HG03378 (cell line): ENCODE measurements at regions not wholly inside any gene's neighbourhood (a gene's known extent, or its start where the extent isn't known, plus 50 kb on each side); places are given as distances from the start of the nearest gene placed in this dataset.

Experiments used
- ATAC-seq: cut with Tn5 transposase; IDR thresholded peaks from one replicate; pipeline ENCODE4 v1.9.1; 2021; ENCODE audit warnings: mild to moderate bottlenecking, moderate library complexity; ENCODE audit not compliant: unreplicated experiment

DNA sequence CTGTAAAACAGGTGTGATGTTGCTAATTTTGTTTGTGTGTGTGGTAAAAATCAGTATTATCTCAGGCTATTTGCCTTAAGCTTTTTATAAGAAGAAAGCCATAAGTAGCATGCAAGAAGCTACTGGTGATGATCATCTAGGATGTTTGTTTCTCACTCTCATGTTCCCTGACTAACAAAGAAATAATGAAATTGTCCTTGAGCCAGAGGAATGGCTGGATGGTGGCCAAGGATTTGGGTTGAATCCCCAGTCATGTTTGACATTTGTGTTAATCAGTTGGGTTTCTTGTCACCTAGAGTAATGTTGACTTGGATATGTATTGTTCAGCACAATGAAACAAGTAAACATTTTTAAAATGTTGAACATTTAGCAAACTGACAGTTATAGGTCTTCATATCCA is 496.8 kb upstream of the ZEB2 start:
- no peak for ATAC-seq

GRCh38 chr2:145015561-145015960 is 495.6 kb upstream of the ZEB2 start:
- ATAC-seq = no peak

DNA sequence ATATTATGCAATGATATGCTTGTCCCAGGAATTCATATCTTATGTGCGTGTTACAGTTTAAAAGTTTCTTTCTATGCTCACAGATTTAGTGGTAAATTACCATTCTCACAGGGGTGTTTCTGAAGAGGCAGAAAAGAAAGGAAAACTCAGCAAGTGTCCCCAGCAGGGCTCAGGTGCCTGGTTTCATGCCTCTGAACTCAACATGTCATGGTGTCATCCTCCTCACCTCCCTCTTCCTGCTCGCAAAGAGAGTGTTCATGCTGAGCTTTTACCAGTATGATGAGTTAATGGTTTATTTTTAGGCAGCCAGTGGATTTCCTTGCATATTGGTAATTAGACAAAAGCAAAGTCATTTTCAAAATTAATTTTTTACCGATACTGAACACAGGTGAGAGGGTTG is 492.9 kb upstream of the ZEB2 start:
- no peak for ATAC-seq

- ATAC-seq = no peak
These were observed 492.3 kb upstream of the ZEB2 start for GRCh38 chr2:145012214-145012670.

GRCh38 chr2:145010635-145011034 is 490.7 kb upstream of the ZEB2 start:
- no peak for ATAC-seq

DNA sequence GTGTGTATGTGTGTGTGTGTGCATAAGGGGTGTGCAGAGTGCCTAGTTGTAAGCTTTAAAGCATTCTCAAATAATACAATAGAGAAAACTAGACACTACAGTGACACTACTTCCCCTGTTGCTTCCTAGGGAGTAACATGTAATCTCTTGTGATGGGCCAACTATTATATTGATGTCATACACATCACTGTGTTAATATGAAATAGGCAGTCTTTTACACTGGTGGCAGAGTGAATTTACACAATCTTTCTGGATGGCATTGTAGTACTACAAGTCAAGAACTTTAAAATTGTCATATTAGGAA is 488.0 kb upstream of the ZEB2 start:
- ATAC-seq = no peak

GRCh38 chr2:145007093-145007959 is 487.4 kb upstream of the ZEB2 start:
- ATAC-seq = no peak

- no peak for ATAC-seq
These were observed 482.7 kb upstream of the ZEB2 start for GRCh38 chr2:145002624-145003023.

DNA sequence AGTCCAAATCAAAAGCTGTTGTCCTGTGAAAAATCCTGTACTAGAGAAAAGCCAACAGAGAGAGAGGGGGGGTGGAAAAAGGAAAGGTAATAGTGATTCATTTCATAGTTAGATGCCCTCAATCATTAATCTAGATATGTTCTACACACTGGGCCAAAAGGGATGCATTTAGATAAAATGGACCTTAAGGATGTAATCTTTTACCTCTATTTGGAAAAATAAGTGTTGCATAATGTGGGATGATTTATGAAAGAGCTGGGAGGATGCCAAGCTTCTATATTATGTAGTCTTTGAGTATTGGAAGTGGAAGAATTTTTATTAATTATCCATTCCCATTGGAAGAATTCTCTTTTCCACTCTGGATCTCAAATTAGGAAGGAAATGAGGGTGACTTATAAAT is 480.5 kb upstream of the ZEB2 start:
- no peak for ATAC-seq

DNA sequence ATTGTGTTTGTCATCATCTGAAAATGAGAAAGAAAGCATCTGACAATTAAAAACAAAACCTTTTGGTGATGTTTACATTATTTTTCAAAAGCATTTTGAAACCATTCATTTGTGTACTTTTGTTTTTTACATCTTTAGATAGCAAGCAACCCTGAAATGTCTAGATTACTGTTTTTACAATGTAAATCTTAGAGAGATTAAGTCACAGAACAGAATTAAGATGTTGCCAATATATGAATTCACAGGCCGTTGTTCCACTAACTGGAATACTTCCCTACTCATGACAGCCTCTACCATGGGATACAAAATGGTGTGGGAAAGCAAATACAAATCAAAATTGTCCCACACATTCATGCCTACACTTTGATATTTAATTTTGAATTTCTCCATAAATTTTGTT is 480.0 kb upstream of the ZEB2 start:
- no peak for ATAC-seq

DNA sequence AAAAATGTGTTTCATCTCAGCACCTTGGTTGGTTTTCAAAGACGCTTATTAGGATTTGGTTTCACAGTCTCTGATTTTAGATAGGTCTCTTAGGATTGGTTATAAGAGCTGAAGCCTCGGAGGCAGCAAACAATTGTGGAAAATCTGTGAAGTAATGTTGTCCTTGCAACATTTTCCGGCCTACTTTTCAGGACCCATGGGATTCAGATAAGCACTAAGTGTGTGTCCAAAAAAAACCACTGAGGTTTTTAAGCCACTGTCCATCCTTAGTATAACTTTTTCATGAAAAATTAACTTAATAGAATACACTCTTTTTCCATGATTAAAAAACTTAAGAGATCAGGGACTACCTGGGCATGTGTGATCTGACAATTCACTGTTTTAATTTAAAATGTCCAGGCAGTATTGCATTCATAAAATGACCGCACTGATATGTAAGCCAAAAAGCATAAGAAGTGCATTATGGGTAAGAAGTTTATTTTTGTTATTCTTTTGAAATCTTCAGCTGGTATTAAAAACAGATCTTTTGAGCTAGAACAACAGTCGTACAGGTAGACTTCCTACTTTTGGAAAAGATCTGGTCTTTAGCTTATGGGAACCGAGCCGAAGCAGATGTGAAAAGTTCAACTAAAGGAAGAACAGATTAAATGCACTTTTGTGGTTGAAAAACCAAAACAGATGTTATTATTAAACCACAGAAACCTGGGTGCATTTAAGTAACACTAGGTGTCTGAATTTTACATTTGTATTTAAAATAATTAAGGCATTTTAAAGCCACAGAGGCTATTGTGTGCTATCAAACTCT is 479.4 kb upstream of the ZEB2 start:
- no peak for ATAC-seq

GRCh38 chr2:144998435-144998834 is 478.5 kb upstream of the ZEB2 start:
- no peak for ATAC-seq

DNA sequence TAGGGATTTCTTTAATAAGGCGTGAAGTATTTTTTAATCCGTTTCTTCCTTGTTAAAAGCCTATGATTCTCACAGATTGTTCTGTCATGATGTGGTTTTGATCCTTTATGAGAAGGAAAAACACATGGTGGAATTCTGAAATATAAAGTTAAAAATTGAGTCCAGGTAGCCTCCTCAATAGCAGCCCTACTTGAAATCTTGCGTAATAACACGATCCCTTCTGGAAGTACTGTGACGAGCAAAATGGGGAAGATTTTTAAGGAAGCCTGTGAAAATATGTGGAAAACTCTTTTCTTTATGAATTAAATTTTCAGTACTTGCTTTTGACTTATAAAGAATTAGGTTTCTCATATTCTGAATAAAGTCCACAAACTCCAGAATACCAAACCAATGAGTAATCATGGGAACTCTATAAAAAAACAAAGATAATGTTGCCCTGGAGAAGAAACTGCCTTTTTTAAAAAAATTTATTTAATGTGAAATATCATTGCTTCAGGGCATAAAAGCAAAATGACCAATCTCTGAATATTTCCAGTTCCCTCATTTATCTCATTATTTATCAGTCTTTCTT is 476.4 kb upstream of the ZEB2 start:
- no peak for ATAC-seq

GRCh38 chr2:144995482-144995881 is 475.6 kb upstream of the ZEB2 start:
- ATAC-seq = no peak

DNA sequence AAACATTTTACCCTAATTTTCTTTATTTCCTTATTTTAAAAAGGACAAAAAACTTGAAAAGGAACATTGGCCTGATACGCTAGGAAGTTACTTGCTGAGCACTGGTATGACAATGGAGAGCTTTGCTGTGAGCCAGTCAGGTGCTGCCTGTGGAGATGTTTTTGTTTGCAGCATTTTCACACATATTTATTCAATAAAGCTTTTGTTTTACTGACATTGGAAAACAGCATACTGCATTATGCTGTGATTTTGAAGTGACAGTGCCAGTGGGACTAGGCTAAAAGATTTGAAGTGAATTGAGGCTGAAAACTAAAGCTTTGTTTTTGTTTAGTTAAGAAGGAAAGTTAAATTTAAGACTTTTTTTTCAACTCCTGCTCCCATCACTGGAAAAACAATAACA is 470.7 kb upstream of the ZEB2 start:
- no peak for ATAC-seq

DNA sequence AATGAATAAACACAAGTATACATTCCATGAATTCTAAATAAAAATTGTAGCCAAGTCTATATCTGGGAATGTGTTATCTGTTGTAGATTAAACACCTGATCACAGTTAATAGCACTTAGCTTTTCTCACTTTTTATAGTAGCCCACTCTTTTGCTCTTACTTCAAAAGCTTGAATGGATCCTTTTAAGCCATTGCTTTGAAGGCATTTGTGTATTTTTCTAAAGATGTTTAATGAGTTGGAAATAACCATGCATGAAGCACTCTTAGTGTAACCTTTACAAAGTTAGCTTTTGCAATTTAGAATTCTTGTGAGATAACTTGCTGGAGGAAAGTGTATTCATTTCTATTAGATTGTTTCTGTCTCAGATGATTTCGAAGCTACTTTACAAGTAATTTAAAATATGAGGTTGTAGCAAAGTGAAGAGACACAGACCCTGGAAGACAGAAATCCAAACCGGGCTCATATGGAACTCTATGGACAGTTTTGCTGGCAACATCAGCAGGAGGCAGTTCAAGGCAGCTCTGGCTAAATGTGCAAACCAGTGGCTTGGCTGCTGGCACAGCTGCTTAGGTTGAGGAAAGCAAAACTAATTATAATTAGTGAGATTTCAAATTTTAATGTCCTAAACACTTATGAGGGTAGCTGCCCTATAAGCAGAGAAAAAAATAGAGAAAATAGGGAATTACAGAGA is 469.8 kb upstream of the ZEB2 start:
- ATAC-seq = no peak

GRCh38 chr2:144988591-144988990 is 468.7 kb upstream of the ZEB2 start:
- no peak for ATAC-seq

DNA sequence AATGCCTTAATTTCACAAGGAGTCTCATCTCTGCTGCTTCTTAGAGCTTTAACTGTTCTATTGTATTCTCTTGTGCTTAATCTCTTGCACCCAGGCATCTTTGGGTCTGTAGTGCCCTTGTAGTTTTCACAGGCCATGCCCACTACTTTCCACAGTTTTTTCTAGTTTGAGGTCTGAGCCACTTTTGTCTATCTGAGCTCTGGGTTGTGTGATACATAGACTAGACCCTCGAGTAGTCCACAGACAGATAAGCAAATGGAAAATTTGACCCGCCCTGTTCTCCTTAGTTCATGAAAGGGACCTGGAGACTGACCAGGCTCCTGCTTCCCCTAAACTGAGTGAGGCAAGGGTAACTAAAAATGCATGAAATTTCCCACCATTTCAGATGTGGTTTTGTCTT is 466.8 kb upstream of the ZEB2 start:
- no peak for ATAC-seq

DNA sequence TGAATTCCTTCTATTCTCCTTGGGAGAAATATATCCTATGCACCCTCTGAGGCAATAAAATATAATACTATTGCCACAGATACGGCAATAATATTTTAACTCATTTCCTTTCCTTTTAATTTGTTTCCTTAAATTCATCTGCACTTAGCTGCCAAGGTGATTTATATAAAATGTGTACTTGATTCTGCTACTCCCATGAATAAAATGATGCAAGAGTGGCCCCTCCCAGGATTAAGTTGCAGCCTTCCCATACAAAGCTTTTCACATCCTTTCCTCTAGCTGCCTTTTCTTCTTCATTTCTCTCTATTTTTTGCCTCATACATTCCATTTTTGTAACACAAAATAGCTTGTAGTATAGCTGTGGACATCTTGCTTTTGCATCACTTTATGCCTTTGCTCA is 464.1 kb upstream of the ZEB2 start:
- ATAC-seq = no peak

DNA sequence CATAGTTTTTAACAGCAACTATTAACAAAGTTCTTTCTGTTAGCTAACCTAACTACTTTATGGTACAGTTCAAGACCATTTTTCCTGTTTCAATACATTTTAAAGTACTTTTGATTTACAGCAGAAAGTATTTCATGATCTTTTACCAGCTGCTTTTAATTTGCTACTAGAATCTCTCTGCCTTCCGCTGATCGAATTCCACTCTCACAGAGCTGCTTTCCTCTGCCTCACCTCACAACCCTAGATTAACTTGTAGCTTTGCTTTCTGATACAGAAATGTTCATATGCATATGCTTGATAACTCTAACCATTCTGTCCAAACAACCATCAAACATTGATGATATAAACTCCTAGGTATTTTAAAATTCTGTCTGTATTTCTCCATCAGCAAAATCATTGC is 463.2 kb upstream of the ZEB2 start:
- no peak for ATAC-seq

- ATAC-seq = no peak
These were observed 462.6 kb upstream of the ZEB2 start for GRCh38 chr2:144982481-144982880.
